ENCODE measurements at regions not wholly inside any gene's neighbourhood (a gene's known extent, or its start where the extent isn't known, plus 50 kb on each side); places are given as distances from the start of the nearest gene placed in this dataset.
"Not testable (repeated sequence)": the region's sequence is repeated elsewhere in the genome, so short reads cannot be mapped to it uniquely, and the experiment has no call there.

DNA sequence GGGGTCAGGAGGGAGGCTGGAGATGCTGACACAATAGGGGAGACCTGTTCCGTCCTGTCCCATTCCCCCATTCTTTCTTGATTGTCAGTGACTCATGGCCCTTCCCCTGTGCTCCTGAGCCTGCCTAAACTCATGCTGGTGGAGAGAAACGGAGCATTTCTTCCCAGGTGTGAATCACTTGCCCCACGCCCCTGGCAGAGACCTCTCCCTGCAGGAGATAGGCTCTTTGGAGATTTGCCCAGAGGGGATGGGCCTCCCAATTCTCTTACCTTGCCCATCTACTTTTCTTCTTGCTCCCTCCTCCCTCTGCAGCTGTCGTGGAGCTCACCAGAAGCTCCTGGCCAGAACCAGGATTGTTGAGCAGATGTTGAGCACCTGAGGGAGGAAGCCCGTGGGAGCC, 121.9 kb upstream of the OR9Q1 start:
- Histone ChIP-seq H3K4me1 (ENCODE audit: insufficient read depth) (no peaks in the 10 kb centered on the region), H3K79me2 (ENCODE audit: insufficient read depth) (no peaks in the 10 kb centered on the region), H3K4me3 (no peak overlapping the region), H3K9me2 (ENCODE audit: insufficient read depth) (no peaks in the 10 kb centered on the region), H3K27ac (no peak overlapping the region), H3K36me3 (ENCODE audit: low read depth) (no peaks in the 10 kb centered on the region), H3K27me3 (replicated peaks; ENCODE audit: insufficient read depth) (no peaks in the 10 kb centered on the region), H3K4me2 (ENCODE audit: unreplicated experiment) (no peak overlapping the region), H4K20me1 (ENCODE audit: insufficient read depth) (no peaks in the 10 kb centered on the region), H2AFZ (no peak overlapping the region), H3K9ac (no peak overlapping the region), H3F3A (ENCODE audit: insufficient read depth) (no peaks in the 10 kb centered on the region), H3K9me3 (ENCODE audit: low read depth) (no peaks in the 10 kb centered on the region)
- no peak for DNase-seq
- in situ Hi-C loops (cut with MboI): no loop called here
- no peak for TF ChIP-seq EZH2 (IDR thresholded peaks at IDR 0.05; ENCODE audit: insufficient read depth, poor library complexity, severe bottlenecking)
- TF ChIP-seq EZH2phosphoT487 (IDR thresholded peaks at IDR 0.05; ENCODE audit: insufficient read depth, low read depth): no peak
- 8 to 18% methylated on average over 5 of the region's 5 CpGs for WGBS, 2 experiments (ENCODE audit: low coverage in 1 of 2, low lambda C conversion rate in 2 of 2, missing lambda C conversion rate in 2 of 2)

DNA sequence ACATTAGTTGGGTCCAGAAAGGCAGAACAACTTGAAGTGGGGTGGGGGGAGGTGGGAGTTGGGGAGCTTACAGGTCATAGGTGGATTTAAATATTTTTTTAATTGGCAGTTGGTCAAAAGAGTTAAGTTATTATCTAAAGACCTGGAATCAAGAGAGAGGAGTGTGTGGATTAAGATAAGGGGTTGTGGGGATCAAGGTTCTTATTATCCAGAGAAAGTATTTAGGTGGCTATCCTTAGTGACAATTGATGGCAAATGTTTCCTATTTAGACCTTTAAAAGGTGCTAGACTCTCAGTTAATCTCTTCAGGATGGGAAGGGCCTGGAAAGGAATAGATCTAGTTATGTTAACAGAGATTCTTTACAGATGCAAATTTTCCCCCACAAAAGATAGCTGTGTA, 120.7 kb upstream of the OR9Q1 start:
- DNase-seq: no peak
- Histone ChIP-seq H3K27me3 (replicated peaks; ENCODE audit: insufficient read depth) (no peaks in the 10 kb centered on the region), H3K4me1 (ENCODE audit: insufficient read depth) (no peaks in the 10 kb centered on the region), H3F3A (ENCODE audit: insufficient read depth) (no peaks in the 10 kb centered on the region), H3K79me2 (ENCODE audit: insufficient read depth) (no peaks in the 10 kb centered on the region), H3K9ac (no peak overlapping the region), H3K9me2 (ENCODE audit: insufficient read depth) (no peaks in the 10 kb centered on the region), H4K20me1 (ENCODE audit: insufficient read depth) (no peaks in the 10 kb centered on the region), H3K9me3 (ENCODE audit: low read depth) (no peaks in the 10 kb centered on the region), H3K27ac (no peak overlapping the region), H3K36me3 (ENCODE audit: low read depth) (no peaks in the 10 kb centered on the region), H3K4me2 (ENCODE audit: unreplicated experiment) (no peak overlapping the region), H3K4me3 (no peak overlapping the region), H2AFZ (no peak overlapping the region)
- no peak for TF ChIP-seq EZH2 (IDR thresholded peaks at IDR 0.05; ENCODE audit: insufficient read depth, poor library complexity, severe bottlenecking)
- TF ChIP-seq EZH2phosphoT487 (IDR thresholded peaks at IDR 0.05; ENCODE audit: insufficient read depth, low read depth): no peak
- in situ Hi-C loops (cut with MboI): no loop called here

DNA sequence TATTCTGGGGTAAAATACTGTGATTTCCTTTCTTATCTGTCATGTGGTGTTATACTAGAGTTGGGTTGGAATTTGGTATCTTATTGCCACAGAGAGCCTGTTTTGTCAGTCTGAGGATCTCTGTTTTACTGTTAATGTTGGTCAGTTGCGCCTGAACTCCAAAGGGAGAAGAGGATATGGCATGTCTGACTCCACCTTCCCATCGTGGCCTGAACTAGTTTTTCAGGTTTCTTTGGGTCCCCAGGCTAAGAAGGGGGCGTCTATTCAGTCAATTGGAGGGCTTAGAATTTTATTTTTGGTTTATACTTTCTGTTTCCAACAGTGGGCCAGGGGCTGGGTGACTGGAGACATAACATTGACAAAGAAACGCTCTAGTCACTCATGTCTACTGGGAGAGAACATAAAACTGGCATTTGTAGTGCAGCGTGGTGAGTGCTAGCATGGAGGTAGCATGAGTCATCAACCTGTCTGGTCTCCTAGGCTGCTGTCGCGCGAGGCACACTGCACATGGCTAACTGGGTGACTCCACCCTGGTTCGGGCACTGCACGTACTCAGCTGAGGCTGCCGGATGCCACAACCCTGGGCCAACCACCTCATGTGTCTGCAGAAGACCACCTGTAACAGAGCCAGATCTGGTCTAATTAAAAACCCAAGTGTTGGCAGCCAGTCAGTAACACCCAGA, 120.1 kb upstream of the OR9Q1 start:
- no peaks in the 10 kb centered on the region for H3K4me1 ChIP-seq (ENCODE audit: insufficient read depth)
- no peaks in the 10 kb centered on the region for H3K79me2 ChIP-seq (ENCODE audit: insufficient read depth)
- no peaks in the 10 kb centered on the region for H4K20me1 ChIP-seq (ENCODE audit: insufficient read depth)
- no peaks in the 10 kb centered on the region for H3K9me2 ChIP-seq (ENCODE audit: insufficient read depth)
- H3K36me3 ChIP-seq (ENCODE audit: low read depth): no peaks in the 10 kb centered on the region
- peak; percentile 40 for DNase-seq
- in situ Hi-C loops (cut with MboI): no loop called here
- no peak overlapping the region for H3K9ac ChIP-seq
- no peaks in the 10 kb centered on the region for H3K9me3 ChIP-seq (ENCODE audit: low read depth)
- H3K27me3 ChIP-seq (replicated peaks; ENCODE audit: insufficient read depth): no peaks in the 10 kb centered on the region
- no peak overlapping the region for H2AFZ ChIP-seq
- TF ChIP-seq EZH2phosphoT487 (IDR thresholded peaks at IDR 0.05; ENCODE audit: insufficient read depth, low read depth): no peak
- no peak for TF ChIP-seq EZH2 (IDR thresholded peaks at IDR 0.05; ENCODE audit: insufficient read depth, poor library complexity, severe bottlenecking)
- H3F3A ChIP-seq (ENCODE audit: insufficient read depth): no peaks in the 10 kb centered on the region
- no peak overlapping the region for H3K27ac ChIP-seq
- WGBS, 2 experiments (ENCODE audit: low coverage in 1 of 2, low lambda C conversion rate in 2 of 2, missing lambda C conversion rate in 2 of 2): 55 to 57% methylated on average over 11 of the region's 11 CpGs
- H3K4me2 ChIP-seq (ENCODE audit: unreplicated experiment): no peak overlapping the region
- H3K4me3 ChIP-seq: no peak overlapping the region

DNA sequence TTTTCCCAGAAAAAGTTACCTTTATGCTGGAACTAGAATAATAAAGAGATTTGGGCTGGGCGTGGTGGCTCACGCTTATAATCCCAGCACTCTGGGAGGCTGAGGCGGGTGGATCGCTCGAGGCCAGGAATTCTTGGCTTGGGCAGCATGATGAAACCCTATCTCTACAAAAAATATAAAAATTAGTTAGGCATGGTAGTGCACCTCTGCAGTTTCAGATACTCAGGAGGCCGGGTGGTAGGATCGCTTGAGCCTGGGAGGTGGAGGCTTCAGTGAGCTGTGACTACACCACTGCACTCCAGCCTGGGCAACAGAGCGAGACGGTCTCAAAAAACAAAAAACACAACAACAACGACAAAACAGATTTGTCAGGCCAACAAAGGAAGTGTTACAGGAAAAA, 119.3 kb upstream of the OR9Q1 start:
- 0 out of 2 replicates have a peak overlapping the region, but pooled peaks have one; percentile 39 for H3K4me3 ChIP-seq
- TF ChIP-seq EZH2phosphoT487 (IDR thresholded peaks at IDR 0.05; ENCODE audit: insufficient read depth, low read depth) (no peak), EZH2 (IDR thresholded peaks at IDR 0.05; ENCODE audit: insufficient read depth, poor library complexity, severe bottlenecking) (no peak)
- H3K9ac ChIP-seq: no peak overlapping the region
- 58 to 68% methylated on average over 10 of the region's 10 CpGs for WGBS, 2 experiments (ENCODE audit: low coverage in 1 of 2, low lambda C conversion rate in 2 of 2, missing lambda C conversion rate in 2 of 2)
- H3K4me2 ChIP-seq (ENCODE audit: unreplicated experiment): no peak overlapping the region
- H2AFZ ChIP-seq: 0 out of 2 replicates have a peak overlapping the region, but pooled peaks have one; percentile 47
- no peaks in the 10 kb centered on the region for H3K9me3 ChIP-seq (ENCODE audit: low read depth)
- H3K4me1 ChIP-seq (ENCODE audit: insufficient read depth): no peaks in the 10 kb centered on the region
- no peaks in the 10 kb centered on the region for H4K20me1 ChIP-seq (ENCODE audit: insufficient read depth)
- no peaks in the 10 kb centered on the region for H3K79me2 ChIP-seq (ENCODE audit: insufficient read depth)
- DNase-seq: no peak
- no peaks in the 10 kb centered on the region for H3K27me3 ChIP-seq (replicated peaks; ENCODE audit: insufficient read depth)
- H3K9me2 ChIP-seq (ENCODE audit: insufficient read depth): no peaks in the 10 kb centered on the region
- no peaks in the 10 kb centered on the region for H3K36me3 ChIP-seq (ENCODE audit: low read depth)
- in situ Hi-C loops (cut with MboI): no loop called here
- H3K27ac ChIP-seq: no peak overlapping the region
- H3F3A ChIP-seq (ENCODE audit: insufficient read depth): no peaks in the 10 kb centered on the region

DNA sequence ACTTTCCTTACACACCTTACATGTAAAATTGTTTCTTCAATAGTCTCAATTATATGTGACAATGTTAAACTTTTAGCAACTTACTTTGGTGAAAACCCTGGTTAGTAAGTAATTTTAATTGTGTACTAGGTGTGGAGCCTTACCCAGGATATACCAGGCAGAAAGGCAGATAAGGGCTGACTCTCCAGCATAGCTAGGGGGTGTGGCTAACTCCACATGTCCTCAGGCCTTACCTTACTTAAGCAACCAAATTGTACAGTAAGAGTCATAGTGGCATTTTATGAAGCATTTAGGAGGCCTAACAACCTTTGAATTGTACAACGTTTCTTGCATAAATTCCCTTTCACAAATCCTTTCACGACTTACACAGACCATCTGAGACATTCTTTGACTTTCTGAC, 118.2 kb upstream of the OR9Q1 start:
- H3K9ac ChIP-seq: no peak overlapping the region
- TF ChIP-seq EZH2phosphoT487 (IDR thresholded peaks at IDR 0.05; ENCODE audit: insufficient read depth, low read depth) (no peak), EZH2 (IDR thresholded peaks at IDR 0.05; ENCODE audit: insufficient read depth, poor library complexity, severe bottlenecking) (no peak)

DNA sequence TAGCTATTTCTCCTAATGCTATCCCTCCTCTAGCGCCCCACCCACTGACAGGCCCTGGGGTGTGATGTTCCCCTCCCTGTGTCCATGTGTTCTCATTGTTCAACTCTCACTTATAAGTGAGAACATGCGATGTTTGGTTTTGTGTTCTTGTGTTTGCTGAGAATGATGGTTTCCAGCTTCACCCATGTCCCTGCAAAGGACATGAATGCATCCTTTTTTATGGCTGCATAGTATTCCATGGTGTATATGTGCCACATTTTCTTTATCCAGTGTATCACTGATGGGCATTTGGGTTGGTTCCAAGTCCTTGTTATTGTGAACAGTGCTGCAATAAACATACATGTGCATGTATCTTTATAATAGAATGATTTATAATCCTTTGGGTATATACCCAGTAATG, 115.3 kb upstream of the OR9Q1 start:
- 22 to 25% methylated on average over 2 of the region's 2 CpGs for WGBS, 2 experiments (ENCODE audit: low coverage in 1 of 2, low lambda C conversion rate in 2 of 2, missing lambda C conversion rate in 2 of 2)
- H3K36me3 ChIP-seq (ENCODE audit: low read depth); H3F3A ChIP-seq (ENCODE audit: insufficient read depth); H3K9me2 ChIP-seq (ENCODE audit: insufficient read depth); H3K4me1 ChIP-seq (ENCODE audit: insufficient read depth); H3K4me3 ChIP-seq; H3K9ac ChIP-seq; H3K79me2 ChIP-seq (ENCODE audit: insufficient read depth); in situ Hi-C loops (cut with MboI); H3K9me3 ChIP-seq (ENCODE audit: low read depth); DNase-seq; H3K27me3 ChIP-seq (replicated peaks; ENCODE audit: insufficient read depth); H3K27ac ChIP-seq; H2AFZ ChIP-seq; H3K4me2 ChIP-seq (ENCODE audit: unreplicated experiment); H4K20me1 ChIP-seq (ENCODE audit: insufficient read depth): not testable (repeated sequence)

More for the DNA sequence above, 118.2 kb upstream of the OR9Q1 start:
- Histone ChIP-seq H4K20me1 (ENCODE audit: insufficient read depth) (no peaks in the 10 kb centered on the region), H3K9me2 (ENCODE audit: insufficient read depth) (no peaks in the 10 kb centered on the region), H3K9me3 (ENCODE audit: low read depth) (no peaks in the 10 kb centered on the region), H3K27me3 (replicated peaks; ENCODE audit: insufficient read depth) (no peaks in the 10 kb centered on the region), H3F3A (ENCODE audit: insufficient read depth) (no peaks in the 10 kb centered on the region), H3K4me1 (ENCODE audit: insufficient read depth) (no peaks in the 10 kb centered on the region), H3K36me3 (ENCODE audit: low read depth) (no peaks in the 10 kb centered on the region), H2AFZ (no peak overlapping the region), H3K79me2 (ENCODE audit: insufficient read depth) (no peaks in the 10 kb centered on the region), H3K4me3 (no peak overlapping the region), H3K4me2 (ENCODE audit: unreplicated experiment) (no peak overlapping the region), H3K27ac (no peak overlapping the region)
- in situ Hi-C loops (cut with MboI): no loop called here
- 20 to 21% methylated on average over 2 of the region's 2 CpGs for WGBS, 2 experiments (ENCODE audit: low coverage in 1 of 2, low lambda C conversion rate in 2 of 2, missing lambda C conversion rate in 2 of 2)
- DNase-seq: no peak

DNA sequence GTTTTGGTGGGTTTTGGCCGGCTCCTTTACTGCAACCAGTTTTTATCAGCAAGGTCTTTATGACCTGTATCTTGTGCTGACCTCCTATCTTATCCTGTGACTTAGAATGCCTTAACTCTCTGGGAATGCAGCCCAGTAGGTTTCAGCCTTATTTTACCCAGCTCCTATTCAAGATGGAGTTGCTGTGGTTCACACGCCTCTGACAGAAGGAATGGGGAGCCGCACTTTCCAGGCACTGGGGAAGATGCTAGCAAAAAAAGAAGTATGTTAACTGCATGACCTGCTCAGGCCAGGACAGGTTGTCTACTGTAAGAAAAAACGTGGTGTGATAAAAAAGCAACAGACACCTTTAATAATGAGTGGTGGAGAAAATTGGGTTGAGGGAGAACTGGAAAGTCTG, 112.2 kb upstream of the OR9Q1 start:
- H3K27me3 ChIP-seq (replicated peaks; ENCODE audit: insufficient read depth); H3K79me2 ChIP-seq (ENCODE audit: insufficient read depth); H3K36me3 ChIP-seq (ENCODE audit: low read depth); H3K4me2 ChIP-seq (ENCODE audit: unreplicated experiment); H2AFZ ChIP-seq; H3K9me2 ChIP-seq (ENCODE audit: insufficient read depth); H3K9me3 ChIP-seq (ENCODE audit: low read depth); DNase-seq; H3F3A ChIP-seq (ENCODE audit: insufficient read depth); in situ Hi-C loops (cut with MboI); H3K4me3 ChIP-seq; H3K9ac ChIP-seq; H4K20me1 ChIP-seq (ENCODE audit: insufficient read depth); H3K4me1 ChIP-seq (ENCODE audit: insufficient read depth); H3K27ac ChIP-seq: not testable (repeated sequence)
- WGBS, 2 experiments (ENCODE audit: low coverage in 1 of 2, low lambda C conversion rate in 2 of 2, missing lambda C conversion rate in 2 of 2): 10 to 22% methylated on average over 4 of the region's 4 CpGs

Data from GM23248 (cell line).